ENCODE measurements at regions not wholly inside any gene's neighbourhood (a gene's known extent, or its start where the extent isn't known, plus 50 kb on each side); places are given as distances from the start of the nearest gene placed in this dataset.
"Not testable (repeated sequence)": the region's sequence is repeated elsewhere in the genome, so short reads cannot be mapped to it uniquely, and the experiment has no call there.

GRCh38 chr7:25672496-25672895 is 444.2 kb upstream of the NPVF start:
- DNase-seq, result peak; percentile 23

GRCh38 chr7:25675789-25676474 is 447.6 kb upstream of the NPVF start:
- peak; percentile 73 for DNase-seq

- no peak for DNase-seq
Measured at GRCh38 chr7:25677595-25677994, 449.3 kb upstream of the NPVF start.

DNA sequence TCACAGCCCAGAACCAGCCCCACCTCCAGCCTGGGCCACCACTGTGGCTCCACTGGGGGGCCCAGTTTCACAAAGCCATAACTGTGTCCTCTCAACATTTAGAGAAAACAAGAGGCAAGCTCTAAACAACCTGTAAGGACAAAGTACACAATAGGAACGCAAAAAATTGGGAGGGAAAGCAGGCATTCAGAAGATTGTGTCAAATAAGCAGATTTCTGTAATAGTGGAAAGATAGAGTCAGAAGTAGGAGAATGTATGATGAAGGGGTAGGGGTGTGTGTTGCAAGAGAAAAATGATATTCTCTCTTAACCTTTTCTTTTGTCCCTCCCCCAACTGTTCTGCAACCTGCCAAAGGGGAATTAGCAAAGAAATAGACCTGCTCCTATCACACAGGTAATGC is 449.9 kb upstream of the NPVF start:
- no peak for DNase-seq

DNA sequence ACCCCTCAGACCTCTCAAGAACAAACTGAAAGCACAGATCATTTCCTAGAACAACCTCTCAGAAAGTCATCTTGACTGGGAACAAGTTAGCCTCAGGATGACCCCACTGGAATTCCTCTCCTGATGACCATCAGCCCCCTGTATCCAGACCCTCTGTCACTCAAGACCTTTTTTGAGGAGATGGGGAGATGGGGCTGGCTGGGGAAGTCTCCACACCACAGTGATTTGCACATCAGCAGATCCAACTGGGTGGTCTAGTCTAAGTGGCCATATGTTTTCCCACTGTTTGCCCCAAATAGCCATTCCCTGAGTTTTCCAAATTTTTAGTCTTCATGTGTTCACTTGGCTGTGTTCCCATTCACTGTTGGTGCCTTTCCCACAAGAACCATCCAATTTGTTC is 452.4 kb upstream of the NPVF start:
- no peak for DNase-seq

DNA sequence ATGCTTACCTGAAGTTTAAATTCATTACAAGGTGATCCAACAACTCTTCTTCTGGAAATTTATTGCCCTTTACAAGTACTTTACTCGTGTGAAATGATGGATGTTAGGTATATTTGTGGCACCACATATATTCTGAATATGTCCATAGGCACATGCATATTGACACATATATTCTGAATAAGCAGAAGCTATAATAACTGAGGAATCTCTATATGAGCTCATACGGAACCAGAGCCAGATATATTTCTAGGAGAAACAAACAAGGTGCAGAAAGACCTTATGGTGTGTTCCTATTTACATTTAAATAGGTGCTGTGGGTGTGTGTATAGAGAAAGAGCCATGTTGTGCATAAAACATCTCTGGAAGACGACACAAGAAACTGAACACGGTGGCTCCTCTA is 456.1 kb upstream of the NPVF start:
- no peak for DNase-seq

DNA sequence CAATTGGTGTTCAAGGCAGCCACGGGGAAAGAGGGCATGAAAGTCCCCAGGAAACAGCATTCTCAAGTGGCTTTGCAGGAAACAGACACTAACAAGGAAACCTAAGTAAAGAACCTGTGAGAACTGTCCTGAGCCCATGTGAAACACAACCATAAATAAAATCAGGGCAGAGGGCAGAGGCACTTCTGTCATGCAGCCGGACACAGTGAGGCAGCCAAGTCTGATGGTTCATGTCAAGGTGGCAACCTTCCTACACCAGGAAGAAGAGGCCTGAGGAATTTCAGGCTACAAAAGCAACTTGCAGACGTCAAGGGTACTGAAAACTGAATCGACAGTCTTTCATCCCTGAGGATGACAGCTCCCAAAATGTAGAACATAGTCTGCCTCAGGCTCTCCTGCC is 458.2 kb upstream of the NPVF start:
- DNase-seq, result no peak

DNA sequence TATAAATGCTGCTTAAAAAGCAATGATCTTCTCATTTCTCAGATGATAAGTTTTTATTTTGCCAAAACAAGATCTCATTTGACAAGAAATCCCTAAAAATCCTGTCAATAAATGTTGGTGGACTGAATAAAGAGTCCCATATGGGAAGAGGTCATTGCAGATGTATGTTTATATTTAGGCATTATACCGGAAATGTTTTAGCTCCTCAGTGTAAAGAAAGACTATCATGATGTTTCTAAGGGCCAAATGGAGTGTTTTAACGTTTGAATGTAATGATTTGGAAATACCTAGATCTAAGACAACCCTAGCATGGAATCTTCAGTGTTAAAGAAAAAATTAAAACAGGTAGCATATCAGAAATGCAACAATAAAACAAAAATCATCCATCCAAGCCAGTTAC is 457.8 kb upstream of the NFE2L3 start:
- DNase-seq, result no peak

GRCh38 chr7:25694699-25695098 is 457.3 kb upstream of the NFE2L3 start:
- DNase-seq, result no peak

GRCh38 chr7:25696571-25696970 is 455.4 kb upstream of the NFE2L3 start:
- no peak for DNase-seq

DNA sequence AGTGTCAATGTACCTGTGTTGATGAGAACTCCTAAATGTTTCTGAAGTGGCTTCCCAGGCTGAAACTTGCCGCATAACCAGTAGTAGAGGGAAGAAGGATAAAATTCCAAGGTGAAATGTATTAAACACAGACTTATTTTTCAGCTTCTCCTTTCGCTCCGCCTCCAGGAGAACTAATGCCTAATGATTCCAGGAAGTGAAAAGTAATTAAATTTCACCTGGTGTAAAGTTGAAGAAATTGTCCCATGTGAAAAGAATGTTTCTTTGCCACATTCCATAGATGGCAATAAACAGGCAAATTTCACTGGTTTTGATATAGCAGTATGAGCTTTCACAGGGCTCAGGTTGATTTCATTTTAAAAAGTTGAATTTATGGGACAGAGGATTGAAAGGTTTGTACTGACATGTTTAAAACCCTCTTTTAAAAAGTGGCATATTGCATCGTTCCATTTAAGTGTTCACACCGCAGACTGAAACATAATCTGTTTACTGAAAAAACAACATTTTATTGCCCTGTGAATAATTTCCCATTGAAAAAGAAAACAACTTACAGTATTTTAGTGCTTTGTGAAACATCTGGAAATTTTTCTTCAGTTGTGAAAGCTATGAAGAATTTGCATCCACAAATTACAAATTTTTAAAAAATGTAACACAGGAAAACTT is 453.4 kb upstream of the NFE2L3 start:
- DNase-seq, result no peak

GRCh38 chr7:25700141-25700540 is 451.9 kb upstream of the NFE2L3 start:
- not testable (repeated sequence) for DNase-seq

GRCh38 chr7:25704413-25704812 is 447.6 kb upstream of the NFE2L3 start:
- no peak for DNase-seq

GRCh38 chr7:25706764-25707163 is 445.2 kb upstream of the NFE2L3 start:
- no peak for DNase-seq

- no peak for DNase-seq
Measured at GRCh38 chr7:25707768-25708620, 444.0 kb upstream of the NFE2L3 start.

GRCh38 chr7:25710959-25711358 is 441.0 kb upstream of the NFE2L3 start:
- DNase-seq, result no peak

DNA sequence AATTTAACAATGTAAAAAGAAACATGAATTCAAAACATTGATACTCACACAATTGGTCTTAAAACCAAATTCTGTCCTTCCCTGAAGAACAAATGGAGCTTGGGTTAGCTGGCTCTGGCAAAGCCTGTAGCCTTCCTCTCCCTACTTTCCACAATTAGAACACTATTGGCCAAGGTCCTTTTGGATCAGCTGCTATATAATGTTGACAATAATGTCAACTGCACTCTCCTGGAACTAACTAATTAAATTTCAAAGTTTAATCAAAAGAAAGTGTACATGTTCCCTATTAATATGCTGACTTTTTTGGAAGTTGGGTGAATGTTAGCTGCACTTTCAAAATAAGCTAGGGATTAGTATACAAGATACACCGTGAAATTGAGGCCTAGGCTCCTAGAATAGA is 440.1 kb upstream of the NFE2L3 start:
- DNase-seq, result no peak

- no peak for DNase-seq
Measured at GRCh38 chr7:25712500-25712899, 439.5 kb upstream of the NFE2L3 start.

DNA sequence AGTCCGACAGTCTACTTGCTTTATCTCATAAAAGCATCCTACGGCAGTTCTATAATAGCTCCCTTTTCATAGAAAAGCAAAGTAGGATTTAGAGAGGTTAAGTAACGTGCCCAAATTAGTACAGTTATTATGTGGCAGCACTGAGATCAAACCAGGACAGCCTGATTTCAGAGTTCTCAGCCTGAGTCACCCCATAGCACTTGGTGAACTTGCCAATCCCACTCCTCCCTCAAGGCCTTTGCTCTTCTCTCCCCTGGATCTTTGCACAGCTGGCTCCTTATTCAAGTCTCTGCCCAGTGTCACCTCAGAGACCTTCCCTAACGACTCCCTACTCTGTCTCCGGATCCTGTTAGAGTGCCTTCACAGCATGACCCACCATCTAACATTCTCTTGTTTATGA is 438.0 kb upstream of the NFE2L3 start:
- DNase-seq, result no peak

DNA sequence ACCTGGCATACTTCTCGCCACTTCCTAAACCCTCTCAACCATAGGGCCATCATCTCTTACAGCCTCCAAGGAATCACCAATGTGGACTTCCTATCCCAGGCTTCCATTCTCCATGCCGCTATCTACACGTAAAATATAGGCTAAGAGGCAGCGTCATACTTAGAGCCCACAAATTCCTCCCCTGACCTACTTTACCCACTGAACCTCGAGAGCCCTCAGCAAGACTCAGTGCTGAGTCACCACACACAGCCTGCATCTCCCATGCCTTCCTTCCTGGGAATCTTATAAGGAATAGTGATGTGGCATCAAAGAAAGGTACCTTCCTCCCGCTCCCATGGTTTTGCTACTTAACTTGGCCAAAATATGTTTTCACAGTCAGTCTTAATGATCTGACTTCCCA is 435.6 kb upstream of the NFE2L3 start:
- DNase-seq, result no peak

- no peak for DNase-seq
Measured at GRCh38 chr7:25718596-25718995, 433.4 kb upstream of the NFE2L3 start.

DNA sequence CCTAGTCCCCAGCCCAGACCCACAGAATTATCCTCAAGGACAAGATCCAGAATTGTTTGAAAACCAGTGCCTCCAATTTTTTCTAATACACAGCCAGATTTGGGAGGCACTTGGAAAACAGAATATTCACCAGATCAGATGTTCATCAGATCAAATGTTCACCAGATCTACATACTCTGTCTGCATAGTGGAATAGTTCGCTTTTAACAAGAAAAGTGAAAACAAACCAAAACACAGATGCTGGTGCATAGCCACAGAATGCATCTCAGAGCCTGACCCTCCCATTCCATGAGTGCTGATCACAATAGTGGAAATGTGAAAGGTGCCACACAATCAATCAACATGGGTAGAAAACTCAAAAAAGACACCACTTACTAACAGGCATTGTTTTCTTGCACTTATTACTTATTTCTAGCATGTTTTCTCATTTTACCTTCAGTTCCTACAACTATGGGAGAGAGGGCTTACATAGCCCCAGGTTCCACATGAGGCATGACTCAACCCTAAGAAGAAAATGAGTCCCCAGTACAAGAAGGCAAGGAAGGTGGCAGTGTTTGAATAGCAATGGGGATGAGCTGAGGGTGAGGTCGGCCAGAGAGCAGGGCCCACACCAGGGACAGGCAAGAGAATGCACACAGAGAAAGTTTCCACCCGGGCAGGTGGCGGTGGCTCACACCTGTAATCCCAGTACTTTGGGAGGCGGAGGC is 432.7 kb upstream of the NFE2L3 start:
- no peak for DNase-seq

GRCh38 chr7:25720427-25720826 is 431.6 kb upstream of the NFE2L3 start:
- DNase-seq, result peak; percentile 23
